Activated T-helper 17 cell treated with anti-CD3 and anti-CD28 coated beads, Interleukin-2, amount 50 U/mL, for 72 hours (primary cell): ENCODE measurements at regions not wholly inside any gene's neighbourhood (a gene's known extent, or its start where the extent isn't known, plus 50 kb on each side); places are given as distances from the start of the nearest gene placed in this dataset.
"Not testable (repeated sequence)": the region's sequence is repeated elsewhere in the genome, so short reads cannot be mapped to it uniquely, and the experiment has no call there.

Experiments
- ATAC-seq: fragments of 150-1000 bp; cut with Tn5 transposase; replicated peaks from 2 replicates; pipeline ENCODE4 v1.10.0; 2021; ENCODE audit warnings: mild to moderate bottlenecking, moderate library complexity
- H3K27ac Mint-ChIP-seq: one replicate; pipeline ENCODE4 v1.8.0; 2022; ENCODE audit warnings: mixed read lengths
- H3K27me3 Mint-ChIP-seq: one replicate; pipeline ENCODE4 v1.8.0; 2022; ENCODE audit warnings: mixed read lengths
- H3K36me3 Mint-ChIP-seq: one replicate; pipeline ENCODE4 v1.8.0; 2022; ENCODE audit warnings: low read depth, mild to moderate bottlenecking, mixed read lengths
- H3K4me1 Mint-ChIP-seq: one replicate; pipeline ENCODE4 v1.8.0; 2022; ENCODE audit warnings: mixed read lengths
- H3K4me3 Mint-ChIP-seq: one replicate; pipeline ENCODE4 v1.8.0; 2022; ENCODE audit warnings: mild to moderate bottlenecking, mixed read lengths
- H3K9me3 Mint-ChIP-seq: one replicate; pipeline ENCODE4 v1.8.0; 2022; ENCODE audit warnings: mixed read lengths

DNA sequence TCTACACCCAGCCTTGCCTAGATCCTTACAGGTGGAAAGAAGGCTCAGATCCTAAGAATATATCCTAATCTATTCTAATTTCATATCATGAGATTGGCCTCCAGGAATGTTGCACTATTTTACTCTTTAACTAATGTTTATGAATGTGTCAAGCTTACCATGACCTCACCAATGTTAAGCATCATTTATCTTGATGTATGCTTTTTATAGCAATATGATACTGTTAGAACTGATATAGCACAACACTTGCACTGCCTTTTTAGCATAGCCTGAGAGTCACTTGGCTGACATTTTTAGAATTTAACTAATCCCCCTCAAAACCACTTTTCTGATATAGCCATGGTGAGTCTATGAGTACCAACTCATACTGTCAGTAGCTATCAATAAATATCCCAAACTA is 191.5 kb upstream of the NR2F2 start:
- Mint-ChIP-seq H3K27ac (no peak overlapping the region), H3K4me3 (no peak overlapping the region), H3K27me3 (peaks cover 4% of the 10 kb centered on the region), H3K4me1 (no peaks in the 10 kb centered on the region), H3K36me3 (no peaks in the 10 kb centered on the region), H3K9me3 (peaks cover 12% of the 10 kb centered on the region)
- ATAC-seq: no peak

- Mint-ChIP-seq H3K4me3 (no peak overlapping the region), H3K27me3 (peaks cover 2% of the 10 kb centered on the region), H3K4me1 (no peaks in the 10 kb centered on the region), H3K9me3 (peaks cover 10% of the 10 kb centered on the region), H3K27ac (no peak overlapping the region), H3K36me3 (no peaks in the 10 kb centered on the region)
- no peak for ATAC-seq
Observed at GRCh38 chr15:96142498-96142897, 188.0 kb upstream of the NR2F2 start.

- no peak for ATAC-seq
Observed at GRCh38 chr15:96144734-96145133, 185.8 kb upstream of the NR2F2 start.

DNA sequence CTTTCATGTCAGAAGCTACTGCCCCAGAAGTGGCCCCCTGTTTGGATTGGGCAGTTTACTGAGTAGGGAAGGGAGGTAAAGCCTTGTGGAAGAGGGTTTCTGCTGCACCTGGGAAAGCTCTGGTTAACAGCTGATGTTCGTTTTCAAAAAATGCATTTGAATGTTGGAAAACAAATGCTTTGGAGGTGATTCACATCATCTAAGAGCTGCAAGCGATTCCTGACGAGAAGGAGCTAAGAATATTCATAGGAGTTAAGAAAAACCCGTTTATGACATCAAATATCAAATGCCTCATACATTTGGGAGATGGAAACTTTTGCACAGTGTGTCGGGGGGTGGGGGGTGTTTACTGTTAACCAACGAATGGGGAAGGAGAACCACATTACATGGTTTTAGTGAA is 183.8 kb upstream of the NR2F2 start:
- peaks cover 6% of the 10 kb centered on the region for H3K9me3 Mint-ChIP-seq
- no peaks in the 10 kb centered on the region for H3K36me3 Mint-ChIP-seq
- H3K4me1 Mint-ChIP-seq: no peaks in the 10 kb centered on the region
- ATAC-seq: no peak
- H3K27me3 Mint-ChIP-seq: peaks cover 8% of the 10 kb centered on the region
- H3K27ac Mint-ChIP-seq: no peak overlapping the region
- no peak overlapping the region for H3K4me3 Mint-ChIP-seq

More at GRCh38 chr15:96144734-96145133, 185.8 kb upstream of the NR2F2 start:
- Mint-ChIP-seq H3K4me1 (no peaks in the 10 kb centered on the region), H3K36me3 (no peaks in the 10 kb centered on the region), H3K27ac (no peak overlapping the region), H3K9me3 (peaks cover 11% of the 10 kb centered on the region), H3K4me3 (no peak overlapping the region), H3K27me3 (peaks cover 8% of the 10 kb centered on the region)

DNA sequence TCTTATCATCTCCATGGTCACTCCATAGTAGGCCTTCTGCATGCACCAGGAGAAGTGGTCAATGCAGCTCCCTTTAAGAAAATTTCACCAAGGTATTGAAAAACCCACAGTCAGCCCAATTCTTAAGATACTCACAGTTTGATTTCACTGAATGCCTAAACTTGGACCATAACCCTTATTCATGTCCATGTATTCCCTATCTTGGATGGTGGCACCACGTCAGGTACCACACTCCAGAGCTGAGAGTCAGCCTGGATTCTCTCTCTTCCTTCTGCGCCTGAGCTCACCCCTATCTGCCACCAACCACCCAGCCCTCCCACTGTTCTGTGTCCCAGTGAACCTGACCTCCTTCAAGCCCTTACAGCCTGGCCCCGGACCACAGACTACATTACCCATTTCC is 183.2 kb upstream of the NR2F2 start:
- Mint-ChIP-seq H3K27ac (no peak overlapping the region), H3K36me3 (no peaks in the 10 kb centered on the region), H3K9me3 (peaks cover 6% of the 10 kb centered on the region), H3K27me3 (peaks cover 8% of the 10 kb centered on the region), H3K4me3 (no peak overlapping the region), H3K4me1 (no peaks in the 10 kb centered on the region)
- no peak for ATAC-seq

DNA sequence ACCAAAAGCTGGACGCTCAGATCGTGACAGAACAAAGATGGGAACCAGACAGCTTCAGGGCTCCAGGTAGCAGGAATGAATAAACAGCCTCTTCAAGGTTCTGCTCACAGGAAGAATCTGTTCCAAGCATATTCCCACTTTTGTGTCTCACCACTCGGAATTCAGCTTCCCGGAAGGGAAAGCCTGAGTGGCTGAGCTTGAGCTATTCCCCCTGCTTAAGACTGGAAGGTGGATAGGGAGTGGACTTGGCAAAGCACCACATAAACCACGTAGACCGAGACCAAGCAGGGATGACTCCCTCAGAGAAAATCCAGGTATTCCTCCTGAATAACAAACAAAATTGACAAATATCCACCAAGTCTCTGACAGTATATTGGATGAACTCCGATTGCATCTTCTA is 180.2 kb upstream of the NR2F2 start:
- H3K27ac Mint-ChIP-seq: no peak overlapping the region
- H3K4me3 Mint-ChIP-seq: no peak overlapping the region
- no peaks in the 10 kb centered on the region for H3K4me1 Mint-ChIP-seq
- no peaks in the 10 kb centered on the region for H3K36me3 Mint-ChIP-seq
- H3K9me3 Mint-ChIP-seq: peaks cover 9% of the 10 kb centered on the region
- peaks cover 8% of the 10 kb centered on the region for H3K27me3 Mint-ChIP-seq
- ATAC-seq: no peak

- H3K36me3 Mint-ChIP-seq, H3K4me1 Mint-ChIP-seq, ATAC-seq, H3K27me3 Mint-ChIP-seq, H3K27ac Mint-ChIP-seq, H3K9me3 Mint-ChIP-seq, H3K4me3 Mint-ChIP-seq: not testable (repeated sequence)
Observed at GRCh38 chr15:96151749-96152148, 178.8 kb upstream of the NR2F2 start.

GRCh38 chr15:96153929-96154328 is 176.6 kb upstream of the NR2F2 start:
- H3K36me3 Mint-ChIP-seq: no peaks in the 10 kb centered on the region
- peaks cover 5% of the 10 kb centered on the region for H3K27me3 Mint-ChIP-seq
- no peak overlapping the region for H3K4me3 Mint-ChIP-seq
- H3K4me1 Mint-ChIP-seq: no peaks in the 10 kb centered on the region
- no peak overlapping the region for H3K27ac Mint-ChIP-seq
- ATAC-seq: no peak
- peaks cover 3% of the 10 kb centered on the region for H3K9me3 Mint-ChIP-seq

GRCh38 chr15:96158938-96159337 is 171.6 kb upstream of the NR2F2 start:
- Mint-ChIP-seq H3K27ac (no peak overlapping the region), H3K4me1 (no peaks in the 10 kb centered on the region), H3K36me3 (no peaks in the 10 kb centered on the region), H3K9me3 (peaks cover 3% of the 10 kb centered on the region), H3K27me3 (peaks cover 5% of the 10 kb centered on the region), H3K4me3 (no peak overlapping the region)
- no peak for ATAC-seq

GRCh38 chr15:96160269-96160668 is 170.2 kb upstream of the NR2F2 start:
- peaks cover 5% of the 10 kb centered on the region for H3K27me3 Mint-ChIP-seq
- H3K4me3 Mint-ChIP-seq: no peak overlapping the region
- H3K36me3 Mint-ChIP-seq: no peaks in the 10 kb centered on the region
- no peak overlapping the region for H3K27ac Mint-ChIP-seq
- H3K9me3 Mint-ChIP-seq: no peaks in the 10 kb centered on the region
- ATAC-seq: no peak
- no peaks in the 10 kb centered on the region for H3K4me1 Mint-ChIP-seq

DNA sequence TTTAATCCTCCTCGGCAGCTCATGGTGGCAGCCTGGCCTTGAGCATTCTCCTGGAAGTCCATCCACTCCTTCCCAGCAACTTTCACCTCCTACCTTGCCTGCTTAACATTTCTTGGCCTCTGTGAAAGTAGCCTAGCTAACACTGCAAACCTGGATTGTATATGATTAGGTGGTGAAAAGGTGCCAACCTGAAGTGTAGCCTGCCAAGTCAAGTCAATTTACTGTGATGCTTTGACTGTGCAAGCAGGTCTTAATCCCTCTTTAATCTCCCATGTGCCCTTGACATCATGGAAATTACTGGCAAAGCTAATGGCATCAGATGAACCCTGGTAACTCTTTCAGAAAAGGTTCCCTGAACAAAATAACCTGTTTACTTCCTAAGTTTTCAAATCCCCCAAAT is 169.7 kb upstream of the NR2F2 start:
- no peaks in the 10 kb centered on the region for H3K36me3 Mint-ChIP-seq
- H3K9me3 Mint-ChIP-seq: no peaks in the 10 kb centered on the region
- no peak overlapping the region for H3K27ac Mint-ChIP-seq
- no peak for ATAC-seq
- H3K4me3 Mint-ChIP-seq: no peak overlapping the region
- H3K27me3 Mint-ChIP-seq: peaks cover 5% of the 10 kb centered on the region
- H3K4me1 Mint-ChIP-seq: no peaks in the 10 kb centered on the region

GRCh38 chr15:96162322-96162721 is 168.2 kb upstream of the NR2F2 start:
- ATAC-seq: no peak
- peaks cover 4% of the 10 kb centered on the region for H3K9me3 Mint-ChIP-seq
- H3K27me3 Mint-ChIP-seq: peaks cover 12% of the 10 kb centered on the region
- H3K36me3 Mint-ChIP-seq: no peaks in the 10 kb centered on the region
- H3K4me3 Mint-ChIP-seq: no peak overlapping the region
- H3K4me1 Mint-ChIP-seq: no peaks in the 10 kb centered on the region
- H3K27ac Mint-ChIP-seq: no peak overlapping the region

DNA sequence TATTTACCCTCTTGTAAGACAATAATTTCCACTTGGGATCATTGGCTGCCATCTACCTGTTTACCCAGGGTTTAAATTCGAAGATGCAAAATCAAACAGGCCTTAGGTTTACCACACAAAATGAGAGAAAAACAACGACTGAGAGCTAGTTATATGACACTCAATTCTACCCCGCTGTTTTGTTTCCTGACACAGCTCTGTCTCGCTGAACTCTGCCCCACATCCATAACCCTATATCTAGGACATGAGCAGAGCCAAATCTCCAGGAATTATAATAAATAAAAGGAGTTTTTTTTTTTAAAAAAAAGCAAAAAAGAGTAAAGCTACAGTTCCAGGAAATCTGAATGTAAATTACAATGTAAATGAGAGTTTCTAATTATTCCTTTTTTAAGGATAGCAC is 165.4 kb upstream of the NR2F2 start:
- no peak overlapping the region for H3K4me3 Mint-ChIP-seq
- H3K27me3 Mint-ChIP-seq: peaks cover 7% of the 10 kb centered on the region
- no peak overlapping the region for H3K27ac Mint-ChIP-seq
- no peaks in the 10 kb centered on the region for H3K4me1 Mint-ChIP-seq
- peaks cover 4% of the 10 kb centered on the region for H3K9me3 Mint-ChIP-seq
- H3K36me3 Mint-ChIP-seq: no peaks in the 10 kb centered on the region
- ATAC-seq: no peak

- H3K4me1 Mint-ChIP-seq: no peaks in the 10 kb centered on the region
- ATAC-seq: no peak
- peaks cover 7% of the 10 kb centered on the region for H3K27me3 Mint-ChIP-seq
- no peaks in the 10 kb centered on the region for H3K36me3 Mint-ChIP-seq
- H3K9me3 Mint-ChIP-seq: peaks cover 4% of the 10 kb centered on the region
- no peak overlapping the region for H3K27ac Mint-ChIP-seq
- H3K4me3 Mint-ChIP-seq: no peak overlapping the region
Observed at GRCh38 chr15:96165775-96166174, 164.7 kb upstream of the NR2F2 start.

DNA sequence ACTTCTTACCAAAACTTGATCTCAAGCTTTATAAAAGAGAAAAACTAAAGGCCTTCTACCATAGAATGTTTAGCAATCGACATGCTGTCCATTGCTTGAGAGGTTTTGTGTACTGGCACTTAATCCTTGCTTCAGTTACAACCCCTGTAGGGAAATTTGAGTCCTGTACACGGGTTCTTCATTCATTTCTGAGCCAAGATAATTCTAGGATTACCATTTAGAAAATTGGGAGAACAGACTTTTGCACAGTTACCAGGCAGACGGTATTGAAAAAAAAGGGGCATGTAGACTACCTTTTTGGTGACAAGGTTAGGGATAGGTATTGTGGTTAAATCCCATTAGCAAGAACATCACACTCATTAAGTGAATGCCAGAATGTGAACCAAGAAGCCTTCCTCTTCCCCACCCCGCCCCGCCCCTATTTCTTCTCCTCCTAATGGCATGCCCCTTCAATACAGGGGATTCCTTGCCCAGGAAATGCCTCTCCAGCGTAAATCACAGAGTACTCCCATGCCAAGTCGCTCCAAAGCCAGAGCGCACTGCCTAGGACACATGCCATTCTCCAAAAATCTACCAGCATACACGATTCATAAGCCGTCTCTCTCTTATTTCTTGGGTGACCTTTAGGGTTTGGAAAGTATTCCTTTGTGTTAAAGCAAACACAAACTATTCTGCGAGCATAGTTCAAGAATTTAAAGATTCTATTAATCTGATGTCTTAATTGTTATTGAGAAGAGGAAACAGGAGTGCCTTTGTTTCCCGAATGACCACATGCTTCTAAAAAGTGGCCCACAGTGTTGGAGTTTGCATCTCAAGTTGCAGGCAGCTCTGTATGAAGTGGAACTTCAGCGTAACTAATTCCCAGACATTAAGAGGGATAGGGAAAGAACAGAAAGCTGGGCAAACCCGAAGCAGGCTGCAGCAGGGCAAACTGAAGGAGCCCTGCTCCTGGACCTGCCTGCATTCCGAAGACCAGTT is 164.0 kb upstream of the NR2F2 start:
- no peak overlapping the region for H3K4me3 Mint-ChIP-seq
- H3K27ac Mint-ChIP-seq: no peak overlapping the region
- no peak for ATAC-seq
- no peaks in the 10 kb centered on the region for H3K4me1 Mint-ChIP-seq
- no peaks in the 10 kb centered on the region for H3K36me3 Mint-ChIP-seq
- peaks cover 4% of the 10 kb centered on the region for H3K9me3 Mint-ChIP-seq
- peaks cover 7% of the 10 kb centered on the region for H3K27me3 Mint-ChIP-seq
